Testis (tissue), 2 donors: ENCODE measurements at regions not wholly inside any gene's neighbourhood (a gene's known extent, or its start where the extent isn't known, plus 50 kb on each side); places are given as distances from the start of the nearest gene placed in this dataset.

Source experiments
- CTCF ChIP-seq, 3 experiments: fragments of 450-650 bp in 2 of 3; fragments of 200-600 bp in 1 of 3; sonication (generic) in 1 of 3; IDR thresholded peaks; one replicate each; pipeline ENCODE4 v1.5.1; 2016 to 2019; ENCODE audit warnings: antibody characterized with exemption in 3 of 3, mild to moderate bottlenecking in 2 of 3, moderate library complexity in 1 of 3
- POLR2A ChIP-seq: fragments of 450-650 bp; IDR thresholded peaks from one replicate; pipeline ENCODE4 v1.6.1; 2017; ENCODE audit warnings: antibody characterized with exemption, mild to moderate bottlenecking, moderate library complexity

- TF ChIP-seq POLR2A (no peak), CTCF (IDR thresholded peaks at IDR 0.05) (no peak)
These were observed 216.4 kb downstream of the SEC23IP start for GRCh38 chr10:120108916-120109315.
